ENCODE measurements at regions not wholly inside any gene's neighbourhood (a gene's known extent, or its start where the extent isn't known, plus 50 kb on each side); places are given as distances from the start of the nearest gene placed in this dataset.

GRCh38 chr14:85409481-85410210, 120.3 kb upstream of the FLRT2 start:
- Histone ChIP-seq H3K27me3 (ENCODE audit: insufficient read depth, low read length) (no peaks in the 10 kb centered on the region), H3K36me3 (ENCODE audit: control insufficient read depth in 1 of 2, insufficient read depth in 2 of 2, low read length in 2 of 2) (no peaks in the 10 kb centered on the region), H3K9ac (ENCODE audit: low read length) (no peak overlapping the region), H4K91ac (ENCODE audit: low read depth, low read length) (no peak overlapping the region), H3K9me3 (ENCODE audit: insufficient read depth, low read depth, low read length) (no peaks in the 10 kb centered on the region), H3K79me1 (ENCODE audit: low read length) (no peaks in the 10 kb centered on the region), H3K79me2 (ENCODE audit: control insufficient read depth, insufficient read depth, low read length, poor library complexity) (no peaks in the 10 kb centered on the region), H3K23ac (ENCODE audit: low read length) (no peak overlapping the region), H2BK12ac (ENCODE audit: low read length) (no peak overlapping the region), H3K4me2 (ENCODE audit: low read length) (no peak overlapping the region), H4K8ac (ENCODE audit: low read depth, low read length) (no peak overlapping the region), H2BK120ac (ENCODE audit: insufficient read depth, low read length, poor library complexity) (no peak overlapping the region), H2BK5ac (ENCODE audit: low read depth, low read length, poor library complexity) (no peak overlapping the region), H3K4me3 (ENCODE audit: low read depth, low read length) (no peak overlapping the region), H3K18ac (ENCODE audit: low read length) (no peak overlapping the region), H4K12ac (ENCODE audit: low read depth, low read length) (no peak overlapping the region), H3K4me1 (ENCODE audit: control insufficient read depth in 1 of 2, insufficient read depth in 2 of 2, low read length in 2 of 2) (no peaks in the 10 kb centered on the region), H2AFZ (ENCODE audit: insufficient read depth, low read length, poor library complexity) (no peak overlapping the region), H3K27ac (ENCODE audit: low read depth, low read length) (no peak overlapping the region), H3K4ac (ENCODE audit: low read depth, low read length) (no peak overlapping the region), H2AK5ac (ENCODE audit: low read length) (no peak overlapping the region), H3K14ac (ENCODE audit: low read length) (no peak overlapping the region)
- no CpG with 5 or more reads among the region's 3 CpGs for WGBS (ENCODE audit: extremely low coverage, insufficient coverage, insufficient read length)
- no peak for DNase-seq

GRCh38 chr14:85412756-85413155, 117.2 kb upstream of the FLRT2 start:
- H2BK12ac ChIP-seq (ENCODE audit: low read length): no peak overlapping the region
- no peaks in the 10 kb centered on the region for H3K9me3 ChIP-seq (ENCODE audit: insufficient read depth, low read depth, low read length)
- H3K18ac ChIP-seq (ENCODE audit: low read length): no peak overlapping the region
- no peak overlapping the region for H2AK5ac ChIP-seq (ENCODE audit: low read length)
- no peaks in the 10 kb centered on the region for H3K36me3 ChIP-seq (ENCODE audit: control insufficient read depth in 1 of 2, insufficient read depth in 2 of 2, low read length in 2 of 2)
- H3K14ac ChIP-seq (ENCODE audit: low read length): no peak overlapping the region
- no peak overlapping the region for H3K27ac ChIP-seq (ENCODE audit: low read depth, low read length)
- H3K23ac ChIP-seq (ENCODE audit: low read length): no peak overlapping the region
- WGBS (ENCODE audit: extremely low coverage, insufficient coverage, insufficient read length): no CpG with 5 or more reads among the region's 1 CpG
- H2BK120ac ChIP-seq (ENCODE audit: insufficient read depth, low read length, poor library complexity): no peak overlapping the region
- H3K4me1 ChIP-seq (ENCODE audit: control insufficient read depth in 1 of 2, insufficient read depth in 2 of 2, low read length in 2 of 2): no peaks in the 10 kb centered on the region
- H4K12ac ChIP-seq (ENCODE audit: low read depth, low read length): no peak overlapping the region
- H3K4me3 ChIP-seq (ENCODE audit: low read depth, low read length): no peak overlapping the region
- H3K79me1 ChIP-seq (ENCODE audit: low read length): no peaks in the 10 kb centered on the region
- H3K4me2 ChIP-seq (ENCODE audit: low read length): no peak overlapping the region
- no peak overlapping the region for H4K91ac ChIP-seq (ENCODE audit: low read depth, low read length)
- H2BK5ac ChIP-seq (ENCODE audit: low read depth, low read length, poor library complexity): no peak overlapping the region
- no peak for DNase-seq
- no peak overlapping the region for H3K9ac ChIP-seq (ENCODE audit: low read length)
- no peaks in the 10 kb centered on the region for H3K79me2 ChIP-seq (ENCODE audit: control insufficient read depth, insufficient read depth, low read length, poor library complexity)
- H3K4ac ChIP-seq (ENCODE audit: low read depth, low read length): no peak overlapping the region
- no peaks in the 10 kb centered on the region for H3K27me3 ChIP-seq (ENCODE audit: insufficient read depth, low read length)
- H2AFZ ChIP-seq (ENCODE audit: insufficient read depth, low read length, poor library complexity): no peak overlapping the region
- H4K8ac ChIP-seq (ENCODE audit: low read depth, low read length): no peak overlapping the region

- no peak overlapping the region for H3K4me2 ChIP-seq (ENCODE audit: low read length)
- no peak overlapping the region for H3K27ac ChIP-seq (ENCODE audit: low read depth, low read length)
- H3K79me2 ChIP-seq (ENCODE audit: control insufficient read depth, insufficient read depth, low read length, poor library complexity): no peaks in the 10 kb centered on the region
- no peak overlapping the region for H3K23ac ChIP-seq (ENCODE audit: low read length)
- H3K79me1 ChIP-seq (ENCODE audit: low read length): no peaks in the 10 kb centered on the region
- no peak overlapping the region for H3K4ac ChIP-seq (ENCODE audit: low read depth, low read length)
- no peak overlapping the region for H2AK5ac ChIP-seq (ENCODE audit: low read length)
- H2BK5ac ChIP-seq (ENCODE audit: low read depth, low read length, poor library complexity): no peak overlapping the region
- no peak overlapping the region for H2AFZ ChIP-seq (ENCODE audit: insufficient read depth, low read length, poor library complexity)
- H3K4me3 ChIP-seq (ENCODE audit: low read depth, low read length): no peak overlapping the region
- no peak overlapping the region for H3K14ac ChIP-seq (ENCODE audit: low read length)
- no peaks in the 10 kb centered on the region for H3K27me3 ChIP-seq (ENCODE audit: insufficient read depth, low read length)
- H3K4me1 ChIP-seq (ENCODE audit: control insufficient read depth in 1 of 2, insufficient read depth in 2 of 2, low read length in 2 of 2): no peaks in the 10 kb centered on the region
- no peak for DNase-seq
- no peak overlapping the region for H4K8ac ChIP-seq (ENCODE audit: low read depth, low read length)
- no peak overlapping the region for H2BK12ac ChIP-seq (ENCODE audit: low read length)
- no peak overlapping the region for H3K18ac ChIP-seq (ENCODE audit: low read length)
- no peak overlapping the region for H4K12ac ChIP-seq (ENCODE audit: low read depth, low read length)
- no peaks in the 10 kb centered on the region for H3K9me3 ChIP-seq (ENCODE audit: insufficient read depth, low read depth, low read length)
- H2BK120ac ChIP-seq (ENCODE audit: insufficient read depth, low read length, poor library complexity): no peak overlapping the region
- no peaks in the 10 kb centered on the region for H3K36me3 ChIP-seq (ENCODE audit: control insufficient read depth in 1 of 2, insufficient read depth in 2 of 2, low read length in 2 of 2)
- no CpG with 5 or more reads among the region's 5 CpGs for WGBS (ENCODE audit: extremely low coverage, insufficient coverage, insufficient read length)
- no peak overlapping the region for H3K9ac ChIP-seq (ENCODE audit: low read length)
- H4K91ac ChIP-seq (ENCODE audit: low read depth, low read length): no peak overlapping the region
Measured at GRCh38 chr14:85413836-85414526, 116.0 kb upstream of the FLRT2 start.

GRCh38 chr14:85415015-85415712, 114.8 kb upstream of the FLRT2 start:
- no peaks in the 10 kb centered on the region for H3K79me2 ChIP-seq (ENCODE audit: control insufficient read depth, insufficient read depth, low read length, poor library complexity)
- H2AK5ac ChIP-seq (ENCODE audit: low read length): no peak overlapping the region
- H4K91ac ChIP-seq (ENCODE audit: low read depth, low read length): no peak overlapping the region
- DNase-seq: peak in 1 of 2 donors; percentile 2
- H2BK5ac ChIP-seq (ENCODE audit: low read depth, low read length, poor library complexity): no peak overlapping the region
- H2BK12ac ChIP-seq (ENCODE audit: low read length): no peak overlapping the region
- no peak overlapping the region for H4K8ac ChIP-seq (ENCODE audit: low read depth, low read length)
- H3K14ac ChIP-seq (ENCODE audit: low read length): no peak overlapping the region
- no peaks in the 10 kb centered on the region for H3K79me1 ChIP-seq (ENCODE audit: low read length)
- H2BK120ac ChIP-seq (ENCODE audit: insufficient read depth, low read length, poor library complexity): no peak overlapping the region
- no peak overlapping the region for H3K23ac ChIP-seq (ENCODE audit: low read length)
- no peak overlapping the region for H3K4me3 ChIP-seq (ENCODE audit: low read depth, low read length)
- H3K9me3 ChIP-seq (ENCODE audit: insufficient read depth, low read depth, low read length): no peaks in the 10 kb centered on the region
- H4K12ac ChIP-seq (ENCODE audit: low read depth, low read length): no peak overlapping the region
- H3K27ac ChIP-seq (ENCODE audit: low read depth, low read length): no peak overlapping the region
- no peak overlapping the region for H3K4me2 ChIP-seq (ENCODE audit: low read length)
- H3K36me3 ChIP-seq (ENCODE audit: control insufficient read depth in 1 of 2, insufficient read depth in 2 of 2, low read length in 2 of 2): no peaks in the 10 kb centered on the region
- no peak overlapping the region for H3K9ac ChIP-seq (ENCODE audit: low read length)
- no peak overlapping the region for H3K4ac ChIP-seq (ENCODE audit: low read depth, low read length)
- no peak overlapping the region for H3K18ac ChIP-seq (ENCODE audit: low read length)
- no peaks in the 10 kb centered on the region for H3K27me3 ChIP-seq (ENCODE audit: insufficient read depth, low read length)
- H3K4me1 ChIP-seq (ENCODE audit: control insufficient read depth in 1 of 2, insufficient read depth in 2 of 2, low read length in 2 of 2): no peaks in the 10 kb centered on the region
- H2AFZ ChIP-seq (ENCODE audit: insufficient read depth, low read length, poor library complexity): no peak overlapping the region
- no CpG with 5 or more reads among the region's 13 CpGs for WGBS (ENCODE audit: extremely low coverage, insufficient coverage, insufficient read length)
